ENCODE measurements at regions not wholly inside any gene's neighbourhood (a gene's known extent, or its start where the extent isn't known, plus 50 kb on each side); places are given as distances from the start of the nearest gene placed in this dataset.

DNA sequence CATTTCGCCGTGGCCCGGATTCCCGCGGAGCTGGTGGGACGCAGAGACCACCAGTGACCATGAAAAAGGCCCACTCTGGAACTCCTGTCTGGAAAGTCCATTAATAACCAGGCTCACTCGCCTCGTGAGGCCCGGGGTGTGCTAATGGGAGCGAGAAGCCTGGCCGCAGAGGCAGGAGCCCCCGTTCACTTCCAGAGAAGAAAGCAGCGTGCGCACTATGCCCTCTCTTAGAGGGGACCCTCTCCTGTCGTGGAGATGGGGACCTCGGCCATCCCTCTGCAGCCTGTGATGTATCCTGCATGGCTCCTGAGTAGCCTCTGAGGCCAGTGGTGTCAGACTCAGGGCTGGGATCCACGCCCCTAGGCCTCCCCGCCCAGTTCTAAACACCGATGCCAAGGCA lies 134.1 kb upstream of the VRK1 start:
- no peaks in the 10 kb centered on the region for H3K9me3 ChIP-seq
- no peak overlapping the region for H3K4me3 ChIP-seq
- DNase-seq: no peak
- no peaks in the 10 kb centered on the region for H3K27me3 ChIP-seq
- no peak for TF ChIP-seq CTCF (IDR thresholded peaks at IDR 0.05)
- TF ChIP-seq POLR2A (IDR thresholded peaks at IDR 0.05): no peak
- H3K4me1 ChIP-seq: no peaks in the 10 kb centered on the region
- no peak overlapping the region for H3K27ac ChIP-seq
- H3K36me3 ChIP-seq: no peaks in the 10 kb centered on the region

DNA sequence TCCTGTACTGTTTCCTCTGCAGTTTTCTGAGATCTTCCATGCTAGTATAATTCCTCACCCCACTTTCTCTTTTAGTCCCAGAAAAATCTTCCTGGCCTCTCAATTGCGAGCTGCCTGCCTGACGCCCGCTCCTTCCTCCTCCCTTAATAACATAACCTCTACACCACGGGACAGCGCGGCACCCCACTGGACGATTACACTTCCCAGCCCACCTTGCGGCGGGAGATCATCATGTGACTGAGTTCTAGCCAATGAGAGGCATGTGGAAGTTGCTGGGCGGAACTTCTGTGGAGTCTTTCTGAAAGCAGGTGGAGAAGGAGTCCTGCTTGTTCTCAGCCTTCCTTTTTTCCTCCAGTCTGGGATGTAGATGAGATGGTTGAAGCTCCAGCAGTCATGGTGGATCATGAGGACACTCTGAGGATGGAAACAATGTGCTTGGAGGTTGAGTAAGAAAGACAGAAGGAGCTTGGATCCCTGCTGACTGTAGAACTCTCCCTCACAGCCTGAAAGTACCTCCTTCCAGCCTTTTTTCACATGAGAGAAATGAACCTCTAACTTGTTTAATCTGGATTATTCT lies 133.6 kb upstream of the VRK1 start:
- H3K4me1 ChIP-seq: no peaks in the 10 kb centered on the region
- H3K4me3 ChIP-seq: no peak overlapping the region
- TF ChIP-seq CTCF (IDR thresholded peaks at IDR 0.05) (no peak), POLR2A (IDR thresholded peaks at IDR 0.05) (no peak)
- H3K9me3 ChIP-seq: no peaks in the 10 kb centered on the region
- DNase-seq: no peak
- H3K36me3 ChIP-seq: no peaks in the 10 kb centered on the region
- no peak overlapping the region for H3K27ac ChIP-seq
- no peaks in the 10 kb centered on the region for H3K27me3 ChIP-seq

GRCh38 chr14:96666088-96666487 lies 131.1 kb upstream of the VRK1 start:
- H3K36me3 ChIP-seq: no peaks in the 10 kb centered on the region
- no peaks in the 10 kb centered on the region for H3K27me3 ChIP-seq
- TF ChIP-seq POLR2A (IDR thresholded peaks at IDR 0.05) (no peak), CTCF (IDR thresholded peaks at IDR 0.05) (no peak)
- no peaks in the 10 kb centered on the region for H3K4me1 ChIP-seq
- no peaks in the 10 kb centered on the region for H3K9me3 ChIP-seq
- no peak overlapping the region for H3K4me3 ChIP-seq
- no peak overlapping the region for H3K27ac ChIP-seq
- DNase-seq: no peak

GRCh38 chr14:96670391-96670790 lies 126.8 kb upstream of the VRK1 start:
- Histone ChIP-seq H3K27ac (no peak overlapping the region), H3K27me3 (no peaks in the 10 kb centered on the region), H3K9me3 (no peaks in the 10 kb centered on the region), H3K4me1 (no peaks in the 10 kb centered on the region), H3K4me3 (no peak overlapping the region), H3K36me3 (no peaks in the 10 kb centered on the region)
- no peak for TF ChIP-seq POLR2A (IDR thresholded peaks at IDR 0.05)
- no peak for TF ChIP-seq CTCF (IDR thresholded peaks at IDR 0.05)
- no peak for DNase-seq

- no peaks in the 10 kb centered on the region for H3K27me3 ChIP-seq
Observed at GRCh38 chr14:96671218-96671617, 126.0 kb upstream of the VRK1 start.

More at GRCh38 chr14:96671218-96671617, 126.0 kb upstream of the VRK1 start:
- DNase-seq: no peak
- no peak overlapping the region for H3K27ac ChIP-seq
- no peaks in the 10 kb centered on the region for H3K4me1 ChIP-seq
- H3K4me3 ChIP-seq: no peak overlapping the region
- no peaks in the 10 kb centered on the region for H3K9me3 ChIP-seq
- TF ChIP-seq POLR2A (IDR thresholded peaks at IDR 0.05): no peak
- no peak for TF ChIP-seq CTCF (IDR thresholded peaks at IDR 0.05)
- H3K36me3 ChIP-seq: no peaks in the 10 kb centered on the region
